HepG2 (cell line): ENCODE measurements at regions not wholly inside any gene's neighbourhood (a gene's known extent, or its start where the extent isn't known, plus 50 kb on each side); places are given as distances from the start of the nearest gene placed in this dataset.

ENCODE experiments used
- BRF2 ChIP-seq: sonication (generic); formaldehyde crosslinking; IDR thresholded peaks from 2 replicates; pipeline ENCODE4 v1.8.1; 2022; ENCODE audit warnings: mild to moderate bottlenecking, missing genetic modification reagents
- EZH2 ChIP-seq: conservative IDR thresholded peaks from 2 replicates; pipeline ENCODE4 v1.6.1; 2012; ENCODE audit warnings: mild to moderate bottlenecking, low read depth, low read length, moderate library complexity
- GTF2F1 ChIP-seq: fragments of 150-350 bp; IDR thresholded peaks from 2 replicates; pipeline ENCODE4 v1.6.1; 2014; ENCODE audit warnings: low read length
- NCOA2 ChIP-seq: sonication (generic); formaldehyde crosslinking; IDR thresholded peaks from 2 replicates; pipeline ENCODE4 v1.8.0; 2022; ENCODE audit warnings: inconsistent platforms
- NFYB ChIP-seq: sonication (generic); formaldehyde crosslinking; IDR thresholded peaks from 2 replicates; pipeline ENCODE4 v1.4.0; 2020; ENCODE audit warnings: missing genetic modification reagents
- RXRA ChIP-seq: sonication (generic); formaldehyde crosslinking; IDR thresholded peaks from 2 replicates; pipeline ENCODE4 v1.5.1; 2020; ENCODE audit warnings: missing genetic modification reagents
- SP140L ChIP-seq: sonication (generic); formaldehyde crosslinking; IDR thresholded peaks from 2 replicates; pipeline ENCODE4 v1.4.0; 2020; ENCODE audit warnings: missing genetic modification reagents, borderline replicate concordance
- ZBTB20 ChIP-seq: sonication (generic); formaldehyde crosslinking; IDR thresholded peaks from 2 replicates; pipeline ENCODE4 v1.8.1; 2023; ENCODE audit warnings: missing genetic modification reagents, low read depth, mild to moderate bottlenecking, borderline replicate concordance
- ZHX1 ChIP-seq: sonication (generic); formaldehyde crosslinking; IDR thresholded peaks from 2 replicates; pipeline ENCODE4 v1.8.1; 2022; ENCODE audit warnings: low read depth, mild to moderate bottlenecking, missing genetic modification reagents
- ZNF431 ChIP-seq: sonication (generic); formaldehyde crosslinking; IDR thresholded peaks from 2 replicates; pipeline ENCODE4 v1.9.0; 2022; ENCODE audit warnings: missing genetic modification reagents, low read depth, mild to moderate bottlenecking, borderline replicate concordance
- TF ChIP-seq, protein P1 (sequence below): sonication (generic); formaldehyde crosslinking; IDR thresholded peaks from 2 replicates; pipeline ENCODE4 v1.5.0; 2020; ENCODE audit warnings: mild to moderate bottlenecking, missing genetic modification reagents, moderate library complexity
- TF ChIP-seq, protein P2 (sequence below): sonication (generic); formaldehyde crosslinking; conservative IDR thresholded peaks from 2 replicates; pipeline ENCODE4 v1.8.0; 2022; ENCODE audit warnings: missing genetic modification reagents

DNA sequence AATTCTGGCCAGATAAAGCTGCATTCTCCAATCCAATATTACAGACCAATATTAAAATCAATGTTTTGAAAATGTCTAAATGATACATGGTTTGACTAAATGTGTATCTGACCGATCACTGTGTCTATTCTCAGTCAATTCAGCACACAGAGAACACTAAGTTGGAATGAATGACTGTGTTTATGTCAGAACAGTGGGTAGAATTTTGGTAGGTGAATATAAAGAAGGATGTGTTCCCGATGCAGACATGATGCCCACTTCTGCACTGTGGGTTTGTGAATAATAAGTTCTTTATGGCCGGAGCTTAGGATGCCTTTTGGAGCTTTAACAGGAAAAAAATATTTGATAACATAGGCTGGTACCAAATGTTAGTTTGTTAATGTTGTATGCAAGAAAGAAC lies 113.2 kb upstream of the GIMD1 start:
- TF ChIP-seq ZHX1, result no peak
- no peak for TF ChIP-seq NFYB (CRISPR knock-in tag)
- TF ChIP-seq, protein P1, sequence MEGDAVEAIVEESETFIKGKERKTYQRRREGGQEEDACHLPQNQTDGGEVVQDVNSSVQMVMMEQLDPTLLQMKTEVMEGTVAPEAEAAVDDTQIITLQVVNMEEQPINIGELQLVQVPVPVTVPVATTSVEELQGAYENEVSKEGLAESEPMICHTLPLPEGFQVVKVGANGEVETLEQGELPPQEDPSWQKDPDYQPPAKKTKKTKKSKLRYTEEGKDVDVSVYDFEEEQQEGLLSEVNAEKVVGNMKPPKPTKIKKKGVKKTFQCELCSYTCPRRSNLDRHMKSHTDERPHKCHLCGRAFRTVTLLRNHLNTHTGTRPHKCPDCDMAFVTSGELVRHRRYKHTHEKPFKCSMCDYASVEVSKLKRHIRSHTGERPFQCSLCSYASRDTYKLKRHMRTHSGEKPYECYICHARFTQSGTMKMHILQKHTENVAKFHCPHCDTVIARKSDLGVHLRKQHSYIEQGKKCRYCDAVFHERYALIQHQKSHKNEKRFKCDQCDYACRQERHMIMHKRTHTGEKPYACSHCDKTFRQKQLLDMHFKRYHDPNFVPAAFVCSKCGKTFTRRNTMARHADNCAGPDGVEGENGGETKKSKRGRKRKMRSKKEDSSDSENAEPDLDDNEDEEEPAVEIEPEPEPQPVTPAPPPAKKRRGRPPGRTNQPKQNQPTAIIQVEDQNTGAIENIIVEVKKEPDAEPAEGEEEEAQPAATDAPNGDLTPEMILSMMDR (CRISPR knock-in tag), result no peak
- no peak for TF ChIP-seq GTF2F1
- no peak for TF ChIP-seq BRF2 (CRISPR knock-in tag)
- no peak for TF ChIP-seq EZH2
- no peak for TF ChIP-seq RXRA
- TF ChIP-seq, protein P2, sequence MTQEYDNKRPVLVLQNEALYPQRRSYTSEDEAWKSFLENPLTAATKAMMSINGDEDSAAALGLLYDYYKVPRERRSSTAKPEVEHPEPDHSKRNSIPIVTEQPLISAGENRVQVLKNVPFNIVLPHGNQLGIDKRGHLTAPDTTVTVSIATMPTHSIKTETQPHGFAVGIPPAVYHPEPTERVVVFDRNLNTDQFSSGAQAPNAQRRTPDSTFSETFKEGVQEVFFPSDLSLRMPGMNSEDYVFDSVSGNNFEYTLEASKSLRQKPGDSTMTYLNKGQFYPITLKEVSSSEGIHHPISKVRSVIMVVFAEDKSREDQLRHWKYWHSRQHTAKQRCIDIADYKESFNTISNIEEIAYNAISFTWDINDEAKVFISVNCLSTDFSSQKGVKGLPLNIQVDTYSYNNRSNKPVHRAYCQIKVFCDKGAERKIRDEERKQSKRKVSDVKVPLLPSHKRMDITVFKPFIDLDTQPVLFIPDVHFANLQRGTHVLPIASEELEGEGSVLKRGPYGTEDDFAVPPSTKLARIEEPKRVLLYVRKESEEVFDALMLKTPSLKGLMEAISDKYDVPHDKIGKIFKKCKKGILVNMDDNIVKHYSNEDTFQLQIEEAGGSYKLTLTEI (CRISPR knock-in tag), result no peak
- TF ChIP-seq ZBTB20 (CRISPR knock-in tag), result no peak
- no peak for TF ChIP-seq ZNF431
- TF ChIP-seq NCOA2, result no peak
- TF ChIP-seq SP140L (CRISPR knock-in tag), result no peak
